ENCODE measurements at regions not wholly inside any gene's neighbourhood (a gene's known extent, or its start where the extent isn't known, plus 50 kb on each side); places are given as distances from the start of the nearest gene placed in this dataset.

- Histone ChIP-seq H3K36me3 (ENCODE audit: control insufficient read depth, insufficient read depth, low read length) (no peaks in the 10 kb centered on the region), H3K4me3 (ENCODE audit: low read depth, low read length) (no peak overlapping the region), H3K9me3 (no peaks in the 10 kb centered on the region), H3K27me3 (replicated peaks; ENCODE audit: control insufficient read depth, insufficient read depth, low read length) (no peaks in the 10 kb centered on the region), H3K4me1 (no peaks in the 10 kb centered on the region)
- ChIA-PET CTCF (no interaction called here), POLR2A (no interaction called here)
- Mint-ChIP-seq H3K4me3 (ENCODE audit: unreplicated experiment) (no peak overlapping the region), H3K9me3 (ENCODE audit: unreplicated experiment) (no peaks in the 10 kb centered on the region), H3K36me3 (ENCODE audit: insufficient read depth, unreplicated experiment) (no peaks in the 10 kb centered on the region), H3K4me1 (ENCODE audit: low read depth, unreplicated experiment) (no peaks in the 10 kb centered on the region), H3K27ac (ENCODE audit: unreplicated experiment) (no peak overlapping the region), H3K27me3 (ENCODE audit: insufficient read depth, unreplicated experiment) (peaks cover under 1% of the 10 kb centered on the region)
- DNase-seq = no peak
- intact Hi-C loops (cut with micrococcal nuclease; ENCODE audit: unreplicated experiment) = no loop called here
- no peak for TF ChIP-seq CTCF (IDR thresholded peaks at IDR 0.05; ENCODE audit: insufficient read depth in 1 of 2, low read depth in 1 of 2, low read length in 1 of 2, severe bottlenecking in 1 of 2, unreplicated experiment in 1 of 2)
- BruUV-seq (replicated peaks) = no TSS peak
Measured at GRCh38 chr7:81583882-81584533, 185.8 kb downstream of the HGF start.

- POLR2A ChIA-PET = no interaction called here
- CTCF ChIA-PET = no interaction called here
- TF ChIP-seq CTCF (IDR thresholded peaks at IDR 0.05; ENCODE audit: insufficient read depth in 1 of 2, low read depth in 1 of 2, low read length in 1 of 2, severe bottlenecking in 1 of 2, unreplicated experiment in 1 of 2) = no peak
- no peaks in the 10 kb centered on the region for H3K9me3 Mint-ChIP-seq (ENCODE audit: unreplicated experiment)
- H3K4me3 ChIP-seq (ENCODE audit: low read depth, low read length) = no peak overlapping the region
- H3K4me1 Mint-ChIP-seq (ENCODE audit: low read depth, unreplicated experiment) = no peaks in the 10 kb centered on the region
- H3K4me3 Mint-ChIP-seq (ENCODE audit: unreplicated experiment) = no peak overlapping the region
- H3K36me3 Mint-ChIP-seq (ENCODE audit: insufficient read depth, unreplicated experiment) = no peaks in the 10 kb centered on the region
- intact Hi-C loops (cut with micrococcal nuclease; ENCODE audit: unreplicated experiment) = no loop called here
- peaks cover 3% of the 10 kb centered on the region for H3K27me3 Mint-ChIP-seq (ENCODE audit: insufficient read depth, unreplicated experiment)
- H3K27ac Mint-ChIP-seq (ENCODE audit: unreplicated experiment) = no peak overlapping the region
- no TSS peak for BruUV-seq (replicated peaks)
- no peak for DNase-seq
- no peaks in the 10 kb centered on the region for H3K9me3 ChIP-seq
- H3K4me1 ChIP-seq = no peaks in the 10 kb centered on the region
- H3K27me3 ChIP-seq (replicated peaks; ENCODE audit: control insufficient read depth, insufficient read depth, low read length) = no peaks in the 10 kb centered on the region
- H3K36me3 ChIP-seq (ENCODE audit: control insufficient read depth, insufficient read depth, low read length) = no peaks in the 10 kb centered on the region
Measured at GRCh38 chr7:81583090-81583489, 186.8 kb downstream of the HGF start.

GRCh38 chr7:81577642-81578340 is 192.1 kb downstream of the HGF start:
- intact Hi-C loops (cut with micrococcal nuclease; ENCODE audit: unreplicated experiment) = no loop called here
- TF ChIP-seq CTCF (IDR thresholded peaks at IDR 0.05; ENCODE audit: insufficient read depth in 1 of 2, low read depth in 1 of 2, low read length in 1 of 2, severe bottlenecking in 1 of 2, unreplicated experiment in 1 of 2) = no peak
- Mint-ChIP-seq H3K27ac (ENCODE audit: unreplicated experiment) (no peak overlapping the region), H3K4me1 (ENCODE audit: low read depth, unreplicated experiment) (no peaks in the 10 kb centered on the region), H3K36me3 (ENCODE audit: insufficient read depth, unreplicated experiment) (no peaks in the 10 kb centered on the region), H3K4me3 (ENCODE audit: unreplicated experiment) (no peak overlapping the region), H3K27me3 (ENCODE audit: insufficient read depth, unreplicated experiment) (peaks cover 6% of the 10 kb centered on the region), H3K9me3 (ENCODE audit: unreplicated experiment) (no peaks in the 10 kb centered on the region)
- no peak for DNase-seq
- no peaks in the 10 kb centered on the region for H3K36me3 ChIP-seq (ENCODE audit: control insufficient read depth, insufficient read depth, low read length)
- no peak overlapping the region for H3K4me3 ChIP-seq (ENCODE audit: low read depth, low read length)
- CTCF ChIA-PET = no interaction called here
- BruUV-seq (replicated peaks) = no TSS peak
- H3K27me3 ChIP-seq (replicated peaks; ENCODE audit: control insufficient read depth, insufficient read depth, low read length) = no peaks in the 10 kb centered on the region
- H3K4me1 ChIP-seq = no peaks in the 10 kb centered on the region
- POLR2A ChIA-PET = no interaction called here
- H3K9me3 ChIP-seq = no peaks in the 10 kb centered on the region
